ENCODE measurements at regions not wholly inside any gene's neighbourhood (a gene's known extent, or its start where the extent isn't known, plus 50 kb on each side); places are given as distances from the start of the nearest gene placed in this dataset.

GRCh38 chr10:61605221-61605620 is 57.5 kb upstream of the CABCOCO1 start:
- no peak for TF ChIP-seq CTCF (IDR thresholded peaks at IDR 0.05; ENCODE audit: low read length)
- no peak for TF ChIP-seq EZH2 (IDR thresholded peaks at IDR 0.05; ENCODE audit: borderline replicate concordance, low read length)

Measured in OCI-LY1 (cell line).